Heart right ventricle (tissue), 16 donors: ENCODE measurements at regions not wholly inside any gene's neighbourhood (a gene's known extent, or its start where the extent isn't known, plus 50 kb on each side); places are given as distances from the start of the nearest gene placed in this dataset.

Experiments used
- ATAC-seq, 8 donors: fragments of 200-7000 bp; cut with Tn5 transposase; one replicate each; pipeline ENCODE4 v1.9.1; 2020; ENCODE audit warnings: mild to moderate bottlenecking in 8 of 8, moderate library complexity in 8 of 8, moderate number of reproducible peaks in 1 of 8
- DNase-seq, 2 donors: peaks; one replicate each; pipeline ENCODE4 v3.0.0-alpha.2; 2020
- H3K27ac ChIP-seq, 10 donors: fragments of 200-600 bp; sonication (generic) in 2 of 10; one replicate each; pipeline versions ENCODE4 v1.5.0 to v1.8.0; 2020 to 2022; ENCODE audit warnings: mild to moderate bottlenecking in 3 of 10
- H3K27me3 ChIP-seq, 7 donors: fragments of 200-600 bp; one replicate each; pipeline ENCODE4 v1.8.0; 2021 to 2022; ENCODE audit warnings: mild to moderate bottlenecking in 2 of 7
- H3K36me3 ChIP-seq, 9 donors: fragments of 200-600 bp; sonication (generic) in 1 of 9; one replicate each; pipeline versions ENCODE4 v1.5.0 to v1.8.0; 2020 to 2022; ENCODE audit warnings: mild to moderate bottlenecking in 2 of 9
- H3K4me1 ChIP-seq, 9 donors: fragments of 200-600 bp; sonication (generic) in 1 of 9; one replicate each; pipeline versions ENCODE4 v1.5.0 to v1.8.0; 2020 to 2022; ENCODE audit warnings: mild to moderate bottlenecking in 4 of 9
- H3K4me3 ChIP-seq, 10 donors: fragments of 200-600 bp; sonication (generic) in 2 of 10; one replicate each; pipeline versions ENCODE4 v1.5.0 to v1.8.0; 2020 to 2022; ENCODE audit warnings: mild to moderate bottlenecking in 7 of 10, moderate library complexity in 2 of 10
- H3K9me3 ChIP-seq, 11 donors: fragments of 200-600 bp in 10 of 11; sonication (generic) in 2 of 11; one replicate each; pipeline versions ENCODE4 v1.5.0 to v1.8.0; 2013 to 2022; ENCODE audit warnings: mild to moderate bottlenecking in 2 of 11, control low read depth in 1 of 11, moderate library complexity in 1 of 11
- WGBS, 2 donors: extraction: QIAGEN DNeasy Blood & Tissue Kit; methylation state at CpG; one replicate each; pipeline ENCODE4 v1.1.7; 2013; ENCODE audit warnings: inconsistent platforms in 1 of 2; 5-methylcytosine and 5-hydroxymethylcytosine counted together
- intact Hi-C, 10 donors: fragments of 100-400 bp; cut with DNase I; formaldehyde crosslinking; loops; one replicate each; pipeline versions ENCODE4 v1.11.1 to v1.14.2; 2022
- TF ChIP-seq, protein P1 (sequence below), 9 donors: fragments of 200-600 bp; sonication (generic) in 2 of 9; IDR thresholded peaks; one replicate each; pipeline versions ENCODE4 v1.5.0 to v1.8.0; 2021 to 2022; ENCODE audit warnings: antibody characterized with exemption in 9 of 9, mild to moderate bottlenecking in 5 of 9, moderate library complexity in 1 of 9
- donor health status: Arrhythmogenic right ventricular cardiomyopathy.
- donor health status: ischemic (EF 13 %, LVEDD 7.1; RV severe dilation, severe dysfunction).
- donor health status: healthy with polysubstance abuse.
- donor health status: DM: no; HTN: yes; CAD: no.
- donor health status: DM: no; HTN: no; CAD: no.
- donor health status: ischemic (EF 25% LVEDD 6.9; RV normal size, moderate dysfunction).
- donor health status: ischemic (EF 25% LVEDD 5.7; RV mildly dilated, moderate dysfunction).
- donor health status: healthy.
- donor health status: DM: yes; HTN: yes; CAD: no.
- donor health status: Ischemic cardiomyopathy.
- donor health status: ischemic (EF 35%, LVEDD 5.7; RV mildly dilated, moderate dysfunction).
- donor health status: nonischemic (EF 11% LVEDD 7.7; RV severe dilation, severe dysfunction).
- donor health status: DM: yes; HTN: yes; CAD: no.
- donor health status: PGD.
- donor health status: ischemic (EF 29% LVEDD 5.4; RV normal size, mild dysfunction).
- donor health status: nonischemic (EF 23%, LVEDD 6.1; RV moderate dilation, normal function).

DNA sequence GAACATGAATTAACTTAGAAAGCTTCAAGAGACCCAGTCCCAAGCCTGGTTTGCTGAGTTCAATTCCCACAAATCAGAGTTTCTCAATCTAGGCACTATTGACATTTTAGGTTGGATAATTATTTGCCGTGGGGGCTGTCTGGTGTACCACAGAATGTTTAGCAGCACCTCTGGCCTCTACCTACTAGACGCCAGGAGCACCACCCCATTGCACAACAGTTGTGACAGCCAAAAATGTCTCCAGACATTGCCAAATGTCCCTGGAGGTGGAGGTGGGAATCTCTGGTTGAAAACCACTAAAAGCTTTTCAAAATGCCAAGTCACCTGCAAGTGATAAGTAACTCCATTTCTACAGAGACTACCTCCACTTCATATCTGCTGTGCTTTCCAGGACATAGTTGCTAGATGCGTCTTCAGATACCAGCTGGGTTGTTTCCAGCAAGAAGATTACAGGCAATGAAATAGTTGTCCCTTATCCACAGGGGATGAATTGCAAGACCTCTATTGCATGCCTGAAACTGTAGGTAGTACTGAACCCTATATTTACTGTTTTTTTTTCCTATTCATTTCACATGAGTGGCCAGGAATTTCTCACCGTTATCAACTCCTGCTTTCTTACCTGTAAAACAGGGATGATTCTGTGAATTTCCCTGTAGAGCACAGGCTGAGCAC, 554.3 kb downstream of the ZEB2 start:
- Histone ChIP-seq H3K36me3 (no peaks in the 10 kb centered on the region), H3K9me3 (no peaks in the 10 kb centered on the region), H3K4me3 (no peak overlapping the region), H3K27ac (no peak overlapping the region), H3K27me3 (no peaks in the 10 kb centered on the region), H3K4me1 (no peaks in the 10 kb centered on the region)
- ATAC-seq (no peak), DNase-seq (no peak)
- TF ChIP-seq, protein P1, sequence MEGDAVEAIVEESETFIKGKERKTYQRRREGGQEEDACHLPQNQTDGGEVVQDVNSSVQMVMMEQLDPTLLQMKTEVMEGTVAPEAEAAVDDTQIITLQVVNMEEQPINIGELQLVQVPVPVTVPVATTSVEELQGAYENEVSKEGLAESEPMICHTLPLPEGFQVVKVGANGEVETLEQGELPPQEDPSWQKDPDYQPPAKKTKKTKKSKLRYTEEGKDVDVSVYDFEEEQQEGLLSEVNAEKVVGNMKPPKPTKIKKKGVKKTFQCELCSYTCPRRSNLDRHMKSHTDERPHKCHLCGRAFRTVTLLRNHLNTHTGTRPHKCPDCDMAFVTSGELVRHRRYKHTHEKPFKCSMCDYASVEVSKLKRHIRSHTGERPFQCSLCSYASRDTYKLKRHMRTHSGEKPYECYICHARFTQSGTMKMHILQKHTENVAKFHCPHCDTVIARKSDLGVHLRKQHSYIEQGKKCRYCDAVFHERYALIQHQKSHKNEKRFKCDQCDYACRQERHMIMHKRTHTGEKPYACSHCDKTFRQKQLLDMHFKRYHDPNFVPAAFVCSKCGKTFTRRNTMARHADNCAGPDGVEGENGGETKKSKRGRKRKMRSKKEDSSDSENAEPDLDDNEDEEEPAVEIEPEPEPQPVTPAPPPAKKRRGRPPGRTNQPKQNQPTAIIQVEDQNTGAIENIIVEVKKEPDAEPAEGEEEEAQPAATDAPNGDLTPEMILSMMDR (IDR thresholded peaks at IDR 0.05), result no peak
- intact Hi-C loops, result no loop called here
- WGBS, 2 donors, result 90 to 94% methylated on average over 4 of the region's 4 CpGs

DNA sequence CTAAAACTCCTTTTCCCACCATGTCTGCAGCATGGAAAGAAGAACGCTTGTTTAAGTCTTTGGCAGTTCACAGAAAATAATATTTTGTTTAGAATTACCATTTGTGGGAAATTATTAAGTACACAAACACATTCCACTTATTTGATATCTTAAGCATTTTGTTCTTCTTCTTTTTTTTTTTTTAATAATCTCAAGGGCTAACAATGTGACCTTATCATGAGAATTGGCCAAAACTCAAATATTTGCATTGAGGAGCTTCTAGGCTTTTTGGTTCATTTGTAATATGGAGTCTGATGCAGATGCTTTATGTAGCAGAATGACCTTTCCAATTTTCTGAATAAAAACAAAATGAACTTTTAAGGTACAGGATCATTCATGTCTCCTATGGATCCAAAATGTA, 555.0 kb downstream of the ZEB2 start:
- Histone ChIP-seq H3K9me3 (no peaks in the 10 kb centered on the region), H3K36me3 (no peaks in the 10 kb centered on the region), H3K4me3 (no peak overlapping the region), H3K27me3 (no peaks in the 10 kb centered on the region), H3K4me1 (no peaks in the 10 kb centered on the region), H3K27ac (no peak overlapping the region)
- WGBS, 2 donors, result 78 to 82% methylated on average over 1 of the region's 1 CpG
- DNase-seq (no peak), ATAC-seq (no peak)
- TF ChIP-seq, protein P1 (IDR thresholded peaks at IDR 0.05), result no peak
- intact Hi-C loops, result no loop called here

DNA sequence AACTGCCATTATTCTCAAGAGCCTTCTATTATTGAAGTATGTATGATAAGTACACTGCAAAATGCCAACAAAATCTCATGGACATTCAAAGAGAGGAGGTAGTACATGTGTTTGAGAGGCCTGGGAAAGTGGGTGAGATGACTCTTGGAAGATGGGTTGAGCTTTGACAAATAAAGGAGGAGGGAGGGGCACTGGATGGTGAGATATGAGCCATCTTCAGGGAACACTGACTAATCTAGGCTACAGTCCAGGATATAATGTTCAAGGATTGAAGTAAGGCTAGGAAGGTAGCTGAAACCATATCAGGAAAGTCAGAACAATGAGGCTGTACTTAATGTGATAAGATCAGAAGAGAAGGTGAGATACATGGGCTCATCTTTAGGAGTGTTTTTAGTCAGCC, 559.7 kb downstream of the ZEB2 start:
- H3K9me3 ChIP-seq, result peaks cover 0 to 8% (median 0%) of the 10 kb centered on the region in 11 donors
- DNase-seq (no peak), ATAC-seq (no peak)
- no peak overlapping the region for H3K4me3 ChIP-seq
- intact Hi-C loops, result no loop called here
- H3K27me3 ChIP-seq, result no peaks in the 10 kb centered on the region
- H3K27ac ChIP-seq, result no peak overlapping the region
- H3K4me1 ChIP-seq, result peaks cover 0 to 7% (median 1%) of the 10 kb centered on the region in 9 donors
- H3K36me3 ChIP-seq, result no peaks in the 10 kb centered on the region
- TF ChIP-seq, protein P1 (IDR thresholded peaks at IDR 0.05), result no peak

DNA sequence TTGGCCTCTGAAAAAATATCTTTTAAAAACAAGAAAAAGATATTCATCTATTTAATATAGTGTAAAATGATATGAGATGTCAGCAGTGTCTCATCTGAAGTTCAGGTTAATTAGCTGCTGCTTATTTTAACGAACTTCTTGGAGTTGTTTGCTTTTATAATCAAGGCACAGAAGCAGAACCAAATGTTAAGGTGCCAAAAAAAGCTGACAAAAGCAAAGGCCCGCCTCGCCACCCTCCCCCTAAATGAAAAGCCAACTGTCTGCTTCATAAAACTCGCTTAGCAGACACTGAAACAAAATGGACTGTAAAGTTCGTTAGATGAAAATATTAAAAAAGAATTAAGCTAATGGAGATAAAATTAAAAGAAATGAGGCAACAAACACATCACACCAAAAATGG, 562.6 kb downstream of the ZEB2 start:
- TF ChIP-seq, protein P1 (IDR thresholded peaks at IDR 0.05), result no peak
- Histone ChIP-seq H3K27me3 (no peaks in the 10 kb centered on the region), H3K9me3 (peaks cover 0 to 8% (median 0%) of the 10 kb centered on the region in 11 donors), H3K27ac (no peak overlapping the region), H3K4me3 (no peak overlapping the region), H3K4me1 (peaks cover 0 to 21% (median 5%) of the 10 kb centered on the region in 9 donors), H3K36me3 (no peaks in the 10 kb centered on the region)
- ATAC-seq (no peak), DNase-seq (no peak)
- WGBS, 2 donors, result 86 to 88% methylated on average over 5 of the region's 5 CpGs
- intact Hi-C loops, result no loop called here
